Astrocyte (in vitro differentiated cells and primary cell): ENCODE measurements at regions not wholly inside any gene's neighbourhood (a gene's known extent, or its start where the extent isn't known, plus 50 kb on each side); places are given as distances from the start of the nearest gene placed in this dataset.

Source experiments
- EZH2 ChIP-seq: IDR thresholded peaks from 2 replicates; pipeline ENCODE4 v1.6.1; 2012; ENCODE audit warnings: mild to moderate bottlenecking, low read length, inconsistent platforms; ENCODE audit not compliant: insufficient read depth
- TF ChIP-seq, protein P1 (sequence below): IDR thresholded peaks from 2 replicates; pipeline ENCODE4 v1.5.1; 2011; ENCODE audit warnings: low read depth, mild to moderate bottlenecking, inconsistent platforms, low read length, moderate library complexity; ENCODE audit not compliant: insufficient read depth

DNA sequence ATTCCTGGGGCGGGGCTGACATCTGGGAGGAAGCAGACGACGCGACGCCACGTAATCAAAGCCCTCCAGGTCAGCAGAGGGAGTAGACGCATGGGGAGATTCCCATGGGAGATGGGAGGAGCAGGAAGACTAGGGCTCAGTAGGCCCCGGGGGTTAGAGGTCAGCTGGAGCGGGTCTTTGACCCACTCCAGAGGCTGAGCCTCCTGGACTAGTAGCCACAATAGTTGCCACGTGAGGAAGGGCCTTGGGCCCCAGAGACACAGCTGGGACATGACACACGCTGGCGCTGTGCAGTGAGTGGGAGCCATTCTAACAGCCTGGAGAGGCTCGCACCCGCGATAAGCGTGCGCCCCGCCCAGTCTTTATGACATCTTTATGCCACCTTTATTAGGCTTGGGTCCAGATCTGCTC is 95.7 kb upstream of the AMZ2 start:
- TF ChIP-seq, protein P1, sequence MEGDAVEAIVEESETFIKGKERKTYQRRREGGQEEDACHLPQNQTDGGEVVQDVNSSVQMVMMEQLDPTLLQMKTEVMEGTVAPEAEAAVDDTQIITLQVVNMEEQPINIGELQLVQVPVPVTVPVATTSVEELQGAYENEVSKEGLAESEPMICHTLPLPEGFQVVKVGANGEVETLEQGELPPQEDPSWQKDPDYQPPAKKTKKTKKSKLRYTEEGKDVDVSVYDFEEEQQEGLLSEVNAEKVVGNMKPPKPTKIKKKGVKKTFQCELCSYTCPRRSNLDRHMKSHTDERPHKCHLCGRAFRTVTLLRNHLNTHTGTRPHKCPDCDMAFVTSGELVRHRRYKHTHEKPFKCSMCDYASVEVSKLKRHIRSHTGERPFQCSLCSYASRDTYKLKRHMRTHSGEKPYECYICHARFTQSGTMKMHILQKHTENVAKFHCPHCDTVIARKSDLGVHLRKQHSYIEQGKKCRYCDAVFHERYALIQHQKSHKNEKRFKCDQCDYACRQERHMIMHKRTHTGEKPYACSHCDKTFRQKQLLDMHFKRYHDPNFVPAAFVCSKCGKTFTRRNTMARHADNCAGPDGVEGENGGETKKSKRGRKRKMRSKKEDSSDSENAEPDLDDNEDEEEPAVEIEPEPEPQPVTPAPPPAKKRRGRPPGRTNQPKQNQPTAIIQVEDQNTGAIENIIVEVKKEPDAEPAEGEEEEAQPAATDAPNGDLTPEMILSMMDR, result no peak
- no peak for TF ChIP-seq EZH2
